ENCODE measurements at regions not wholly inside any gene's neighbourhood (a gene's known extent, or its start where the extent isn't known, plus 50 kb on each side); places are given as distances from the start of the nearest gene placed in this dataset.

GRCh38 chr11:116257092-116257491 lies 515.7 kb downstream of the BUD13 start:
- WGBS (ENCODE audit: insufficient coverage): 14% methylated on average over 1 of the region's 1 CpG
- peaks cover 0 to 7% of the 10 kb centered on the region in 2 experiments for H3K27me3 ChIP-seq (replicated peaks in 1 of 2; ENCODE audit: control insufficient read depth in 2 of 2, extremely low read depth in 1 of 2, insufficient read depth in 2 of 2, low read length in 1 of 2)
- no peaks in the 10 kb centered on the region for H3K4me1 ChIP-seq (ENCODE audit: control insufficient read depth in 1 of 2, extremely low read depth in 1 of 2, insufficient read depth in 2 of 2, low read length in 2 of 2)
- Mint-ChIP-seq H3K4me3 (no peak overlapping the region), H3K9me3 (no peaks in the 10 kb centered on the region), H3K27me3 (peaks cover 4 to 16% of the 10 kb centered on the region in 2 donors), H3K4me1 (no peaks in the 10 kb centered on the region), H3K27ac (no peak overlapping the region), H3K36me3 (no peaks in the 10 kb centered on the region)
- H3K36me3 ChIP-seq (ENCODE audit: control insufficient read depth in 2 of 2, extremely low read depth in 1 of 2, insufficient read depth in 1 of 2, low read length in 1 of 2): no peaks in the 10 kb centered on the region
- DNase-seq (no peak), ATAC-seq (replicated peaks in 1 of 4) (no peak)
- ChIA-PET CTCF (interaction anchor here in 1 of 2 donors (0.6 kb wide), 1 partner anchor 11 kb away, joined by 3 read pairs; no protein-coding TSS in a partner anchor), POLR2A (no interaction called here)
- no peak overlapping the region for H3K4me3 ChIP-seq (ENCODE audit: control insufficient read depth in 1 of 2, extremely low read depth in 1 of 2, low read length in 1 of 2)
- no peaks in the 10 kb centered on the region for H3K9me3 ChIP-seq
- no peak overlapping the region for H3K27ac ChIP-seq (ENCODE audit: low read length)

DNA sequence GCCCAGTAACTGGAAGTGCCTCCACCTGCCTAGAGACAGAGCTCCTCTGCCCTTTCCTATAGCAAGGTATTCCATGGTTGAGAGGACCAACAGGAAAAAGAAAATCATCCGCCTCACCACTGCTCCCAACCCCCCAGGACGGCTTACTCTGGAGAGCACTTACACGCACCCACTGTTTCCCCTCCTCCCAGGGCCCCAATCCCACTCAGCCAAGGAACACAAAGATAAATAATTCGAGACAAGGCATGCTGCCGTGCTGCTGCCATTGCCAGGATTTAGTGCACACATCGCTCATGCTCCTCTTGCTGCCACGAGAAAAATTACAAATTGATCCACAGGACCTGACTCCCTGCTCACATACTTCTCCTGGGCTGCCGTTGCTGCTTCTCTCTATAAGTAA lies 516.6 kb downstream of the BUD13 start:
- H3K4me3 ChIP-seq (ENCODE audit: control insufficient read depth in 1 of 2, extremely low read depth in 1 of 2, low read length in 1 of 2): no peak overlapping the region
- Mint-ChIP-seq H3K9me3 (no peaks in the 10 kb centered on the region), H3K27ac (no peak overlapping the region), H3K27me3 (peaks cover 2 to 9% of the 10 kb centered on the region in 2 donors), H3K4me1 (no peaks in the 10 kb centered on the region), H3K4me3 (no peak overlapping the region), H3K36me3 (no peaks in the 10 kb centered on the region)
- no CpG with 5 or more reads among the region's 8 CpGs for WGBS (ENCODE audit: insufficient coverage)
- peaks cover 0 to 7% of the 10 kb centered on the region in 2 experiments for H3K27me3 ChIP-seq (replicated peaks in 1 of 2; ENCODE audit: control insufficient read depth in 2 of 2, extremely low read depth in 1 of 2, insufficient read depth in 2 of 2, low read length in 1 of 2)
- no peak for DNase-seq
- no peak for ATAC-seq (replicated peaks in 1 of 4)
- H3K27ac ChIP-seq (ENCODE audit: low read length): no peak overlapping the region
- no peaks in the 10 kb centered on the region for H3K36me3 ChIP-seq (ENCODE audit: control insufficient read depth in 2 of 2, extremely low read depth in 1 of 2, insufficient read depth in 1 of 2, low read length in 1 of 2)
- ChIA-PET POLR2A (no interaction called here), CTCF (no interaction called here)
- H3K9me3 ChIP-seq: no peaks in the 10 kb centered on the region
- no peaks in the 10 kb centered on the region for H3K4me1 ChIP-seq (ENCODE audit: control insufficient read depth in 1 of 2, extremely low read depth in 1 of 2, insufficient read depth in 2 of 2, low read length in 2 of 2)

GRCh38 chr11:116255321-116255953 lies 517.4 kb downstream of the BUD13 start:
- Histone ChIP-seq H3K27me3 (replicated peaks in 1 of 2; ENCODE audit: control insufficient read depth in 2 of 2, extremely low read depth in 1 of 2, insufficient read depth in 2 of 2, low read length in 1 of 2) (peaks cover 0 to 7% of the 10 kb centered on the region in 2 experiments), H3K36me3 (ENCODE audit: control insufficient read depth in 2 of 2, extremely low read depth in 1 of 2, insufficient read depth in 1 of 2, low read length in 1 of 2) (no peaks in the 10 kb centered on the region), H3K27ac (ENCODE audit: low read length) (no peak overlapping the region), H3K4me3 (ENCODE audit: control insufficient read depth in 1 of 2, extremely low read depth in 1 of 2, low read length in 1 of 2) (no peak overlapping the region), H3K4me1 (ENCODE audit: control insufficient read depth in 1 of 2, extremely low read depth in 1 of 2, insufficient read depth in 2 of 2, low read length in 2 of 2) (no peaks in the 10 kb centered on the region), H3K9me3 (no peaks in the 10 kb centered on the region)
- no peak overlapping the region for H3K4me3 Mint-ChIP-seq
- CTCF ChIA-PET: no interaction called here
- 80% methylated on average over 1 of the region's 7 CpGs for WGBS (ENCODE audit: insufficient coverage)
- ATAC-seq (replicated peaks in 1 of 4): no peak
- no peak for DNase-seq
- H3K36me3 Mint-ChIP-seq: no peaks in the 10 kb centered on the region
- H3K9me3 Mint-ChIP-seq: no peaks in the 10 kb centered on the region
- H3K4me1 Mint-ChIP-seq: no peaks in the 10 kb centered on the region
- H3K27ac Mint-ChIP-seq: no peak overlapping the region
- POLR2A ChIA-PET: no interaction called here
- H3K27me3 Mint-ChIP-seq: peaks cover 2 to 9% of the 10 kb centered on the region in 2 donors

GRCh38 chr11:116250155-116250554 lies 522.6 kb downstream of the BUD13 start:
- peaks cover 0 to 15% of the 10 kb centered on the region in 2 donors for H3K27me3 Mint-ChIP-seq
- 76% methylated on average over 6 of the region's 7 CpGs for WGBS (ENCODE audit: insufficient coverage)
- POLR2A ChIA-PET: no interaction called here

GRCh38 chr11:116249561-116249960 lies 523.2 kb downstream of the BUD13 start:
- DNase-seq: no peak
- no peaks in the 10 kb centered on the region for H3K4me1 Mint-ChIP-seq
- no CpG with 5 or more reads among the region's 2 CpGs for WGBS (ENCODE audit: insufficient coverage)
- no peak overlapping the region for H3K27ac Mint-ChIP-seq
- Histone ChIP-seq H3K9me3 (no peaks in the 10 kb centered on the region), H3K4me1 (ENCODE audit: control insufficient read depth in 1 of 2, extremely low read depth in 1 of 2, insufficient read depth in 2 of 2, low read length in 2 of 2) (no peaks in the 10 kb centered on the region), H3K27me3 (replicated peaks in 1 of 2; ENCODE audit: control insufficient read depth in 2 of 2, extremely low read depth in 1 of 2, insufficient read depth in 2 of 2, low read length in 1 of 2) (peaks cover 0 to 13% of the 10 kb centered on the region in 2 experiments), H3K36me3 (ENCODE audit: control insufficient read depth in 2 of 2, extremely low read depth in 1 of 2, insufficient read depth in 1 of 2, low read length in 1 of 2) (no peaks in the 10 kb centered on the region), H3K4me3 (ENCODE audit: control insufficient read depth in 1 of 2, extremely low read depth in 1 of 2, low read length in 1 of 2) (no peak overlapping the region), H3K27ac (ENCODE audit: low read length) (no peak overlapping the region)
- CTCF ChIA-PET: no interaction called here
- no peaks in the 10 kb centered on the region for H3K9me3 Mint-ChIP-seq
- peaks cover 3 to 16% of the 10 kb centered on the region in 2 donors for H3K27me3 Mint-ChIP-seq
- POLR2A ChIA-PET: no interaction called here
- no peak for ATAC-seq (replicated peaks in 1 of 4)
- no peak overlapping the region for H3K4me3 Mint-ChIP-seq
- H3K36me3 Mint-ChIP-seq: no peaks in the 10 kb centered on the region

More at GRCh38 chr11:116250155-116250554, 522.6 kb downstream of the BUD13 start:
- ATAC-seq (replicated peaks in 1 of 4) (no peak), DNase-seq (no peak)
- no peaks in the 10 kb centered on the region for H3K9me3 ChIP-seq
- CTCF ChIA-PET: no interaction called here
- peaks cover 0 to 9% of the 10 kb centered on the region in 2 experiments for H3K27me3 ChIP-seq (replicated peaks in 1 of 2; ENCODE audit: control insufficient read depth in 2 of 2, extremely low read depth in 1 of 2, insufficient read depth in 2 of 2, low read length in 1 of 2)
- H3K4me1 ChIP-seq (ENCODE audit: control insufficient read depth in 1 of 2, extremely low read depth in 1 of 2, insufficient read depth in 2 of 2, low read length in 2 of 2): no peaks in the 10 kb centered on the region
- no peak overlapping the region for H3K27ac Mint-ChIP-seq
- no peak overlapping the region for H3K4me3 ChIP-seq (ENCODE audit: control insufficient read depth in 1 of 2, extremely low read depth in 1 of 2, low read length in 1 of 2)
- no peak overlapping the region for H3K4me3 Mint-ChIP-seq
- H3K36me3 Mint-ChIP-seq: no peaks in the 10 kb centered on the region
- H3K27ac ChIP-seq (ENCODE audit: low read length): no peak overlapping the region
- no peaks in the 10 kb centered on the region for H3K9me3 Mint-ChIP-seq
- H3K4me1 Mint-ChIP-seq: no peaks in the 10 kb centered on the region
- H3K36me3 ChIP-seq (ENCODE audit: control insufficient read depth in 2 of 2, extremely low read depth in 1 of 2, insufficient read depth in 1 of 2, low read length in 1 of 2): no peaks in the 10 kb centered on the region

GRCh38 chr11:116244889-116245288 lies 527.9 kb downstream of the BUD13 start:
- ChIA-PET POLR2A (no interaction called here), CTCF (no interaction called here)
- no peaks in the 10 kb centered on the region for H3K4me1 ChIP-seq (ENCODE audit: control insufficient read depth in 1 of 2, extremely low read depth in 1 of 2, insufficient read depth in 2 of 2, low read length in 2 of 2)
- no peak overlapping the region for H3K4me3 ChIP-seq (ENCODE audit: control insufficient read depth in 1 of 2, extremely low read depth in 1 of 2, low read length in 1 of 2)
- Mint-ChIP-seq H3K4me3 (no peak overlapping the region), H3K27ac (no peak overlapping the region), H3K36me3 (no peaks in the 10 kb centered on the region), H3K4me1 (no peaks in the 10 kb centered on the region), H3K27me3 (peaks cover 5 to 16% of the 10 kb centered on the region in 2 donors), H3K9me3 (no peaks in the 10 kb centered on the region)
- H3K27ac ChIP-seq (ENCODE audit: low read length): no peak overlapping the region
- WGBS (ENCODE audit: insufficient coverage): 45% methylated on average over 2 of the region's 4 CpGs
- H3K36me3 ChIP-seq (ENCODE audit: control insufficient read depth in 2 of 2, extremely low read depth in 1 of 2, insufficient read depth in 1 of 2, low read length in 1 of 2): no peaks in the 10 kb centered on the region
- DNase-seq (no peak), ATAC-seq (replicated peaks in 1 of 4) (no peak)
- no peaks in the 10 kb centered on the region for H3K9me3 ChIP-seq
- H3K27me3 ChIP-seq (replicated peaks in 1 of 2; ENCODE audit: control insufficient read depth in 2 of 2, extremely low read depth in 1 of 2, insufficient read depth in 2 of 2, low read length in 1 of 2): peaks cover 0 to 13% of the 10 kb centered on the region in 2 experiments

GRCh38 chr11:116244439-116244838 lies 528.3 kb downstream of the BUD13 start:
- H3K36me3 ChIP-seq (ENCODE audit: control insufficient read depth in 2 of 2, extremely low read depth in 1 of 2, insufficient read depth in 1 of 2, low read length in 1 of 2): no peaks in the 10 kb centered on the region
- ATAC-seq (replicated peaks in 1 of 4) (no peak), DNase-seq (no peak)
- ChIA-PET CTCF (no interaction called here), POLR2A (no interaction called here)
- H3K27me3 Mint-ChIP-seq: peaks cover 5 to 16% of the 10 kb centered on the region in 2 donors
- H3K9me3 Mint-ChIP-seq: no peaks in the 10 kb centered on the region
- no peak overlapping the region for H3K4me3 ChIP-seq (ENCODE audit: control insufficient read depth in 1 of 2, extremely low read depth in 1 of 2, low read length in 1 of 2)
- H3K4me3 Mint-ChIP-seq: no peak overlapping the region
- no peaks in the 10 kb centered on the region for H3K36me3 Mint-ChIP-seq
- 91% methylated on average over 5 of the region's 8 CpGs for WGBS (ENCODE audit: insufficient coverage)
- H3K4me1 ChIP-seq (ENCODE audit: control insufficient read depth in 1 of 2, extremely low read depth in 1 of 2, insufficient read depth in 2 of 2, low read length in 2 of 2): no peaks in the 10 kb centered on the region
- peaks cover 0 to 13% of the 10 kb centered on the region in 2 experiments for H3K27me3 ChIP-seq (replicated peaks in 1 of 2; ENCODE audit: control insufficient read depth in 2 of 2, extremely low read depth in 1 of 2, insufficient read depth in 2 of 2, low read length in 1 of 2)
- H3K27ac Mint-ChIP-seq: no peak overlapping the region
- H3K27ac ChIP-seq (ENCODE audit: low read length): no peak overlapping the region
- H3K9me3 ChIP-seq: no peaks in the 10 kb centered on the region
- no peaks in the 10 kb centered on the region for H3K4me1 Mint-ChIP-seq
